ENCODE measurements at regions not wholly inside any gene's neighbourhood (a gene's known extent, or its start where the extent isn't known, plus 50 kb on each side); places are given as distances from the start of the nearest gene placed in this dataset.

DNA sequence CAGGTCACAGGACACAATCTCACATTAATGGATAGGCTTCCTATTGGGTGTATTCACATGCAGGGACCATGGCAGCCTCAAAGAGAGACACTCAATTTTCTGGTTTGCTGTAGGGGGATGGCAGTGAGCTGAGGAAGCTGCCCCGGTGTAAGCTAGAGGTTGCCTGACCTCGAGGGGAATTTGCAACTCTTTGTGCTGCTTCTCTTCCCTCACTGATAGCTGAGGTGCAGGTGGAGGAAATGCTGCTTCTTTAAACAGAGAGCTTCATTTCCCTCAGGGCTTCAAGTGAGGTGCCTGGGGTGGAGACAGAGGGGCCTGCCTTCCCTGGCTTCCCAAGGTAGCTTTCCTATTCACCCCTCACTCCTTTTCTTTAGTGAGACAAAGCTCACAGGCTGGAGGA, 151.9 kb downstream of the CD83 start:
- TF ChIP-seq, protein P1, sequence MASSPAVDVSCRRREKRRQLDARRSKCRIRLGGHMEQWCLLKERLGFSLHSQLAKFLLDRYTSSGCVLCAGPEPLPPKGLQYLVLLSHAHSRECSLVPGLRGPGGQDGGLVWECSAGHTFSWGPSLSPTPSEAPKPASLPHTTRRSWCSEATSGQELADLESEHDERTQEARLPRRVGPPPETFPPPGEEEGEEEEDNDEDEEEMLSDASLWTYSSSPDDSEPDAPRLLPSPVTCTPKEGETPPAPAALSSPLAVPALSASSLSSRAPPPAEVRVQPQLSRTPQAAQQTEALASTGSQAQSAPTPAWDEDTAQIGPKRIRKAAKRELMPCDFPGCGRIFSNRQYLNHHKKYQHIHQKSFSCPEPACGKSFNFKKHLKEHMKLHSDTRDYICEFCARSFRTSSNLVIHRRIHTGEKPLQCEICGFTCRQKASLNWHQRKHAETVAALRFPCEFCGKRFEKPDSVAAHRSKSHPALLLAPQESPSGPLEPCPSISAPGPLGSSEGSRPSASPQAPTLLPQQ (tag by site-specific recombination; IDR thresholded peaks at IDR 0.05): no peak
- TF ChIP-seq SP3 (tag by site-specific recombination; IDR thresholded peaks at IDR 0.05): no peak
- ChIA-PET POLR2A (no interaction called here), CTCF (interaction anchor here (1.2 kb wide), 1 partner anchor 20 kb away, joined by 3 read pairs; no protein-coding TSS in a partner anchor)
- Histone ChIP-seq H3K27ac (ENCODE audit: extremely low read depth, low read depth, low read length) (no peak overlapping the region), H3K4me3 (ENCODE audit: low read depth, low read length) (no peak overlapping the region), H3K9me3 (ENCODE audit: control insufficient read depth, insufficient read depth, low read depth, low read length) (no peaks in the 10 kb centered on the region), H3K4me1 (ENCODE audit: control insufficient read depth, insufficient read depth, low read length) (no peaks in the 10 kb centered on the region), H3K36me3 (ENCODE audit: control insufficient read depth in 2 of 2, insufficient read depth in 1 of 2, low read length in 2 of 2) (no peaks in the 10 kb centered on the region)

DNA sequence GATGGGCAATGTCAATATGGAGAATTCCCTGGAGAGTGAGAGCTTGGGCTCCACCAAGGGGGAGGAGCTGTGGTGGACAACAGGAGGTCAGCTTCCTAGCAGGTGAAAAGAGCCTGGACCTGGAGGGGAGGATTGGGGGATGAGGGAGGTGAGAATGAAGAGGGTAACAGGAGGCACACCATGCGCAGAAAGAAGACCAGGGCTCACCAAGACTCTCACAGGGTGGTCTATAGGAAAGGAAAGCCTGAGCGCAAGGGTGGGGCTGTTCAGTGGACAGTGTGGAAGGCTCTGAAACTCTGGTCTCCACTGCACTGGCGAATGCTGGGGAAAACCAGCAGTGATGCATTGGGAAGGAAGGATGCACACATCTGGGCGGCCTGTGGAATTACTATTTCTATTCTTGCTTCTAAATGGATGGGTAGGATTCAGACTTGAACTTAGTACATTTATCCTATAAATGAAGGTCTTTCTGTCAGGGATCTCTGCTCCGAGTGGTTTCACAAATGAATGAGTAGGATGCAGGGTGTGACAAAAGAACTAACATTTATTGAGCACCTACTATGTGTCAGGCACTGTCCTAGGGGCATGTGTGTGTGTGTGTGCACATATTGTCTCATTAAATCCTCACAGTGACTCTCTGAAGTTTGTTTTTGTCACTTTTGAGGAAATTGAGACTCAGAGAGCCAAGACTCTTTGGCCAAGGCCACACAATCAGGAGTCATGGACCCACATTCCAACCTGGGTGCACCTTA, 152.7 kb downstream of the CD83 start:
- ChIA-PET CTCF (interaction anchor here (0.6 kb wide), 1 partner anchor 373 kb away, joined by 3 read pairs; no protein-coding TSS in a partner anchor), POLR2A (no interaction called here)
- H3K36me3 ChIP-seq (ENCODE audit: control insufficient read depth in 2 of 2, insufficient read depth in 1 of 2, low read length in 2 of 2): no peaks in the 10 kb centered on the region
- no peak overlapping the region for H3K4me3 ChIP-seq (ENCODE audit: low read depth, low read length)
- no peak overlapping the region for H3K27ac ChIP-seq (ENCODE audit: extremely low read depth, low read depth, low read length)
- no peaks in the 10 kb centered on the region for H3K9me3 ChIP-seq (ENCODE audit: control insufficient read depth, insufficient read depth, low read depth, low read length)
- TF ChIP-seq, protein P2, sequence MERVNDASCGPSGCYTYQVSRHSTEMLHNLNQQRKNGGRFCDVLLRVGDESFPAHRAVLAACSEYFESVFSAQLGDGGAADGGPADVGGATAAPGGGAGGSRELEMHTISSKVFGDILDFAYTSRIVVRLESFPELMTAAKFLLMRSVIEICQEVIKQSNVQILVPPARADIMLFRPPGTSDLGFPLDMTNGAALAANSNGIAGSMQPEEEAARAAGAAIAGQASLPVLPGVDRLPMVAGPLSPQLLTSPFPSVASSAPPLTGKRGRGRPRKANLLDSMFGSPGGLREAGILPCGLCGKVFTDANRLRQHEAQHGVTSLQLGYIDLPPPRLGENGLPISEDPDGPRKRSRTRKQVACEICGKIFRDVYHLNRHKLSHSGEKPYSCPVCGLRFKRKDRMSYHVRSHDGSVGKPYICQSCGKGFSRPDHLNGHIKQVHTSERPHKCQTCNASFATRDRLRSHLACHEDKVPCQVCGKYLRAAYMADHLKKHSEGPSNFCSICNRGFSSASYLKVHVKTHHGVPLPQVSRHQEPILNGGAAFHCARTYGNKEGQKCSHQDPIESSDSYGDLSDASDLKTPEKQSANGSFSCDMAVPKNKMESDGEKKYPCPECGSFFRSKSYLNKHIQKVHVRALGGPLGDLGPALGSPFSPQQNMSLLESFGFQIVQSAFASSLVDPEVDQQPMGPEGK (tag by site-specific recombination; IDR thresholded peaks at IDR 0.05): no peak
- TF ChIP-seq ZNF350 (tag by site-specific recombination; IDR thresholded peaks at IDR 0.05) (no peak), SCRT2 (tag by site-specific recombination; IDR thresholded peaks at IDR 0.05) (no peak), ZNF10 (tag by site-specific recombination; IDR thresholded peaks at IDR 0.05) (no peak), ZNF2 (tag by site-specific recombination; IDR thresholded peaks at IDR 0.05) (no peak), ZNF155 (tag by site-specific recombination; IDR thresholded peaks at IDR 0.05) (no peak), ZNF843 (tag by site-specific recombination; IDR thresholded peaks at IDR 0.05) (no peak), ZNF433 (tag by site-specific recombination; IDR thresholded peaks at IDR 0.05; ENCODE audit: low read depth) (no peak), ZNF223 (tag by site-specific recombination; IDR thresholded peaks at IDR 0.05) (no peak), ZNF391 (tag by site-specific recombination; IDR thresholded peaks at IDR 0.05; ENCODE audit: borderline replicate concordance, low read depth) (no peak)
- TF ChIP-seq, protein P3, sequence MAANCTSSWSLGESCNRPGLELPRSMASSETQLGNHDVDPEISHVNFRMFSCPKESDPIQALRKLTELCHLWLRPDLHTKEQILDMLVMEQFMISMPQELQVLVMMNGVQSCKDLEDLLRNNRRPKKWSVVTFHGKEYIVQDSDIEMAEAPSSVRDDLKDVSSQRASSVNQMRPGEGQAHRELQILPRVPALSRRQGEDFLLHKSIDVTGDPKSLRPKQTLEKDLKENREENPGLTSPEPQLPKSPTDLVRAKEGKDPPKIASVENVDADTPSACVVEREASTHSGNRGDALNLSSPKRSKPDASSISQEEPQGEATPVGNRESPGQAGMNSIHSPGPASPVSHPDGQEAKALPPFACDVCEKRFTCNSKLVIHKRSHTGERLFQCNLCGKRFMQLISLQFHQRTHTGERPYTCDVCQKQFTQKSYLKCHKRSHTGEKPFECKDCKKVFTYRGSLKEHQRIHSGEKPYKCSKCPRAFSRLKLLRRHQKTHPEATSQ (tag by site-specific recombination; IDR thresholded peaks at IDR 0.05): no peak
- TF ChIP-seq, protein P4, sequence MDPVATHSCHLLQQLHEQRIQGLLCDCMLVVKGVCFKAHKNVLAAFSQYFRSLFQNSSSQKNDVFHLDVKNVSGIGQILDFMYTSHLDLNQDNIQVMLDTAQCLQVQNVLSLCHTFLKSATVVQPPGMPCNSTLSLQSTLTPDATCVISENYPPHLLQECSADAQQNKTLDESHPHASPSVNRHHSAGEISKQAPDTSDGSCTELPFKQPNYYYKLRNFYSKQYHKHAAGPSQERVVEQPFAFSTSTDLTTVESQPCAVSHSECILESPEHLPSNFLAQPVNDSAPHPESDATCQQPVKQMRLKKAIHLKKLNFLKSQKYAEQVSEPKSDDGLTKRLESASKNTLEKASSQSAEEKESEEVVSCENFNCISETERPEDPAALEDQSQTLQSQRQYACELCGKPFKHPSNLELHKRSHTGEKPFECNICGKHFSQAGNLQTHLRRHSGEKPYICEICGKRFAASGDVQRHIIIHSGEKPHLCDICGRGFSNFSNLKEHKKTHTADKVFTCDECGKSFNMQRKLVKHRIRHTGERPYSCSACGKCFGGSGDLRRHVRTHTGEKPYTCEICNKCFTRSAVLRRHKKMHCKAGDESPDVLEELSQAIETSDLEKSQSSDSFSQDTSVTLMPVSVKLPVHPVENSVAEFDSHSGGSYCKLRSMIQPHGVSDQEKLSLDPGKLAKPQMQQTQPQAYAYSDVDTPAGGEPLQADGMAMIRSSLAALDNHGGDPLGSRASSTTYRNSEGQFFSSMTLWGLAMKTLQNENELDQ (tag by site-specific recombination; IDR thresholded peaks at IDR 0.05; ENCODE audit: low read depth): no peak
- TF ChIP-seq, protein P1 (tag by site-specific recombination; IDR thresholded peaks at IDR 0.05): no peak
- H3K4me1 ChIP-seq (ENCODE audit: control insufficient read depth, insufficient read depth, low read length): no peaks in the 10 kb centered on the region
